ENCODE measurements at regions not wholly inside any gene's neighbourhood (a gene's known extent, or its start where the extent isn't known, plus 50 kb on each side); places are given as distances from the start of the nearest gene placed in this dataset.

DNA sequence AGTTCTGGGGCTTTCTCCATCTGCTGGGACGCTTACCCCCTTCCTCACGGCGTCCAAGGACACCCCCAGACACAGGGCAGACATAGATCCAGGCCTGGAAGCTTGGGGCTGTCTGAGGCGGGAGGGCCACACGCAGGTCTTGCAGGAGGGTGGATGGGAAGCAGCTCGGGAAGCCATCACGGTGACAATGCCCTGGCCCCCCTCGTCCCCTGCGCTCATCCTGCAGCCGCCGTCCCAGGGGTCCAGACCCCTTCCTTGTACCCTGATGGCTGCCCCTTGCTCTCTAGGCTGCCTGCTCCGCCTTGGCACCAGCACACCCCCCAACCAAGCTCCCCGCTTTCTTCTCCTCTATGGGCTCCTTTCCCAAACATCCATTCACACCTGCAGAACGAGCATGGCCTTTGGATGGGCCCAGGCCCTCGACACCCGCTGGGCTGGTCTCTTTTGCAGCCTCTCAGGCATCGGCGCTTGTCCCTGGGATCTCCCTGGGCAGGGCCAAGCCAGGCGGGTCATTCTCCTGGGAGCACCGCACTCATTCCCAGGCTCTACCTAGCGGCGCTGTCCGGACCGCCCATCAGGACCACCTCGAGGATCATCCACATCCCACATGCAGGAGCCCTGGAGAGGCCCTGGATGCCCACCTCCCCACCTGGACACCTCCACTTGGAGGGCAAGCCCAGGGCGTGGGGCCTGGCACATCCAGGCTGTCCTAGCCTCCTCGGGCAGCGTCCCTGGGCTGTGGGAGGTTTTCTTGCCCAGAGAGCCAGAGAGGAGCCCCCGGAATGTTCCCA lies 274.9 kb downstream of the NDUFA10 start:
- Histone ChIP-seq H4K20me1 (replicated peaks; ENCODE audit: insufficient read depth) (no peaks in the 10 kb centered on the region), H3K4me3 (no peak overlapping the region), H3K9me2 (ENCODE audit: insufficient read depth) (peaks cover 6% of the 10 kb centered on the region), H3F3A (replicated peaks; ENCODE audit: low read depth) (no peaks in the 10 kb centered on the region), H3K4me2 (no peak overlapping the region), H3K79me2 (replicated peaks; ENCODE audit: insufficient read depth) (no peaks in the 10 kb centered on the region), H3K4me1 (ENCODE audit: insufficient read depth) (no peaks in the 10 kb centered on the region), H2AFZ (no peak overlapping the region), H3K27me3 (ENCODE audit: insufficient read depth) (no peaks in the 10 kb centered on the region), H3K27ac (ENCODE audit: low read depth) (no peak overlapping the region), H3K36me3 (ENCODE audit: insufficient read depth) (no peaks in the 10 kb centered on the region)
- Mint-ChIP-seq H3K36me3 (ENCODE audit: low read depth) (no peaks in the 10 kb centered on the region), H3K4me1 (peaks cover 3% of the 10 kb centered on the region; the same call in 2 of the 3 replicates), H3K9me3 (no peaks in the 10 kb centered on the region), H3K27ac (no peak overlapping the region), H3K27me3 (ENCODE audit: insufficient read depth, low read depth, poor library complexity) (peaks cover 6% of the 10 kb centered on the region), H3K4me3 (no peak overlapping the region)
- DNase-seq (ENCODE audit: low spot score) (no peak), ATAC-seq (no peak)
- TF ChIP-seq, protein P1, sequence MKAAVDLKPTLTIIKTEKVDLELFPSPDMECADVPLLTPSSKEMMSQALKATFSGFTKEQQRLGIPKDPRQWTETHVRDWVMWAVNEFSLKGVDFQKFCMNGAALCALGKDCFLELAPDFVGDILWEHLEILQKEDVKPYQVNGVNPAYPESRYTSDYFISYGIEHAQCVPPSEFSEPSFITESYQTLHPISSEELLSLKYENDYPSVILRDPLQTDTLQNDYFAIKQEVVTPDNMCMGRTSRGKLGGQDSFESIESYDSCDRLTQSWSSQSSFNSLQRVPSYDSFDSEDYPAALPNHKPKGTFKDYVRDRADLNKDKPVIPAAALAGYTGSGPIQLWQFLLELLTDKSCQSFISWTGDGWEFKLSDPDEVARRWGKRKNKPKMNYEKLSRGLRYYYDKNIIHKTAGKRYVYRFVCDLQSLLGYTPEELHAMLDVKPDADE (IDR thresholded peaks at IDR 0.05): no peak
- TF ChIP-seq ZNF331 (CRISPR knock-in tag; IDR thresholded peaks at IDR 0.05; ENCODE audit: low read depth) (no peak), JUNB (IDR thresholded peaks at IDR 0.05; ENCODE audit: unreplicated experiment) (no peak)
- TF ChIP-seq, protein P2, sequence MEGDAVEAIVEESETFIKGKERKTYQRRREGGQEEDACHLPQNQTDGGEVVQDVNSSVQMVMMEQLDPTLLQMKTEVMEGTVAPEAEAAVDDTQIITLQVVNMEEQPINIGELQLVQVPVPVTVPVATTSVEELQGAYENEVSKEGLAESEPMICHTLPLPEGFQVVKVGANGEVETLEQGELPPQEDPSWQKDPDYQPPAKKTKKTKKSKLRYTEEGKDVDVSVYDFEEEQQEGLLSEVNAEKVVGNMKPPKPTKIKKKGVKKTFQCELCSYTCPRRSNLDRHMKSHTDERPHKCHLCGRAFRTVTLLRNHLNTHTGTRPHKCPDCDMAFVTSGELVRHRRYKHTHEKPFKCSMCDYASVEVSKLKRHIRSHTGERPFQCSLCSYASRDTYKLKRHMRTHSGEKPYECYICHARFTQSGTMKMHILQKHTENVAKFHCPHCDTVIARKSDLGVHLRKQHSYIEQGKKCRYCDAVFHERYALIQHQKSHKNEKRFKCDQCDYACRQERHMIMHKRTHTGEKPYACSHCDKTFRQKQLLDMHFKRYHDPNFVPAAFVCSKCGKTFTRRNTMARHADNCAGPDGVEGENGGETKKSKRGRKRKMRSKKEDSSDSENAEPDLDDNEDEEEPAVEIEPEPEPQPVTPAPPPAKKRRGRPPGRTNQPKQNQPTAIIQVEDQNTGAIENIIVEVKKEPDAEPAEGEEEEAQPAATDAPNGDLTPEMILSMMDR (conservative IDR thresholded peaks at IDR 0.05; ENCODE audit: low read depth in 2 of 2): no peak
- TF ChIP-seq, protein P3, sequence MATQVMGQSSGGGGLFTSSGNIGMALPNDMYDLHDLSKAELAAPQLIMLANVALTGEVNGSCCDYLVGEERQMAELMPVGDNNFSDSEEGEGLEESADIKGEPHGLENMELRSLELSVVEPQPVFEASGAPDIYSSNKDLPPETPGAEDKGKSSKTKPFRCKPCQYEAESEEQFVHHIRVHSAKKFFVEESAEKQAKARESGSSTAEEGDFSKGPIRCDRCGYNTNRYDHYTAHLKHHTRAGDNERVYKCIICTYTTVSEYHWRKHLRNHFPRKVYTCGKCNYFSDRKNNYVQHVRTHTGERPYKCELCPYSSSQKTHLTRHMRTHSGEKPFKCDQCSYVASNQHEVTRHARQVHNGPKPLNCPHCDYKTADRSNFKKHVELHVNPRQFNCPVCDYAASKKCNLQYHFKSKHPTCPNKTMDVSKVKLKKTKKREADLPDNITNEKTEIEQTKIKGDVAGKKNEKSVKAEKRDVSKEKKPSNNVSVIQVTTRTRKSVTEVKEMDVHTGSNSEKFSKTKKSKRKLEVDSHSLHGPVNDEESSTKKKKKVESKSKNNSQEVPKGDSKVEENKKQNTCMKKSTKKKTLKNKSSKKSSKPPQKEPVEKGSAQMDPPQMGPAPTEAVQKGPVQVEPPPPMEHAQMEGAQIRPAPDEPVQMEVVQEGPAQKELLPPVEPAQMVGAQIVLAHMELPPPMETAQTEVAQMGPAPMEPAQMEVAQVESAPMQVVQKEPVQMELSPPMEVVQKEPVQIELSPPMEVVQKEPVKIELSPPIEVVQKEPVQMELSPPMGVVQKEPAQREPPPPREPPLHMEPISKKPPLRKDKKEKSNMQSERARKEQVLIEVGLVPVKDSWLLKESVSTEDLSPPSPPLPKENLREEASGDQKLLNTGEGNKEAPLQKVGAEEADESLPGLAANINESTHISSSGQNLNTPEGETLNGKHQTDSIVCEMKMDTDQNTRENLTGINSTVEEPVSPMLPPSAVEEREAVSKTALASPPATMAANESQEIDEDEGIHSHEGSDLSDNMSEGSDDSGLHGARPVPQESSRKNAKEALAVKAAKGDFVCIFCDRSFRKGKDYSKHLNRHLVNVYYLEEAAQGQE (IDR thresholded peaks at IDR 0.05; ENCODE audit: unreplicated experiment): no peak

DNA sequence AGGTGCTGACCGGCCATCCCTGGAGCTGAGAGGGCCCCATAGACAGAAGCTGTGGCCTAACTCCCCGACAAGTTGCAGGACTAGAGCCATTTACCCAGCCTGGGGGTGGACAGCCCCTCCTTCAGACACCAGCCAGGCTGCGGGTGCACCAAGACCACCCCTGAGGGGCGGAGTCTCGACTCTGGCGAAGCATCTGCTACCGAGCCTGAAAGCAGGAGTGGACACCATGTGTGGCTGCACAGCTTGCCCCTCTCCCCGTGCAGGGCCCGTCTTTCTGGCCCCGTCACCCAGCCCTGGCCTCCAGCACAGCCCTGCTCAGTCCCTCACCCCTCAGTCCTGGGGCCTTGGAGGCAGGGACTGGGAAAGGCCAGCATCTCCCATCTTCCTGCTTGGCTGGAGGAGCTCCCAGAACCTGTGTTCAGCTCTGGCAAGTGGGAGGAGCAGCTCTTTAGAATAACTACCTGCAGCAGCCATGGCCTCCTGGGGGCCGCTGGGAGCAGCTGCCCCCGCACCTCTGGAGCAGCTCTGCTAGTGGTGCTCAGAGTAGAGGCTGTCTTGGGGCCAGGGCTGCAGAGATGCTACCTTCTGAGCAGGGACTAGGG lies 275.8 kb downstream of the NDUFA10 start:
- Histone ChIP-seq H3F3A (replicated peaks; ENCODE audit: low read depth) (no peaks in the 10 kb centered on the region), H3K4me1 (ENCODE audit: insufficient read depth) (no peaks in the 10 kb centered on the region), H3K36me3 (ENCODE audit: insufficient read depth) (no peaks in the 10 kb centered on the region), H4K20me1 (replicated peaks; ENCODE audit: insufficient read depth) (no peaks in the 10 kb centered on the region), H3K27ac (ENCODE audit: low read depth) (no peak overlapping the region), H2AFZ (no peak overlapping the region), H3K9me2 (ENCODE audit: insufficient read depth) (peaks cover 3% of the 10 kb centered on the region), H3K4me3 (no peak overlapping the region), H3K4me2 (no peak overlapping the region), H3K27me3 (ENCODE audit: insufficient read depth) (no peaks in the 10 kb centered on the region), H3K79me2 (replicated peaks; ENCODE audit: insufficient read depth) (no peaks in the 10 kb centered on the region)
- Mint-ChIP-seq H3K9me3 (no peaks in the 10 kb centered on the region), H3K36me3 (ENCODE audit: low read depth) (no peaks in the 10 kb centered on the region), H3K27ac (no peak overlapping the region), H3K27me3 (ENCODE audit: insufficient read depth, low read depth, poor library complexity) (peaks cover 6% of the 10 kb centered on the region), H3K4me1 (peaks cover 3% of the 10 kb centered on the region; the same call in 2 of the 3 replicates), H3K4me3 (no peak overlapping the region)
- DNase-seq (ENCODE audit: low spot score): no peak
- ATAC-seq: no peak
- TF ChIP-seq EZH2phosphoT487 (IDR thresholded peaks at IDR 0.05; ENCODE audit: unreplicated experiment) (no peak), NANOG (IDR thresholded peaks at IDR 0.05; ENCODE audit: borderline replicate concordance) (no peak), EZH2 (IDR thresholded peaks at IDR 0.05; ENCODE audit: low read depth, unreplicated experiment) (no peak)
- TF ChIP-seq, protein P1 (IDR thresholded peaks at IDR 0.05): no peak
